ENCODE measurements at regions not wholly inside any gene's neighbourhood (a gene's known extent, or its start where the extent isn't known, plus 50 kb on each side); places are given as distances from the start of the nearest gene placed in this dataset.

- H3K9me3 ChIP-seq (ENCODE audit: low read depth), result no peaks in the 10 kb centered on the region
- no peaks in the 10 kb centered on the region for H3K4me1 ChIP-seq (ENCODE audit: insufficient read depth)
- 97% methylated on average over 3 of the region's 3 CpGs for WGBS (ENCODE audit: low lambda C conversion rate, missing lambda C conversion rate)
- H3K79me2 ChIP-seq, result no peaks in the 10 kb centered on the region
- H3K9me2 ChIP-seq (replicated peaks; ENCODE audit: insufficient read depth), result no peaks in the 10 kb centered on the region
- no peak overlapping the region for H3K27ac ChIP-seq
- no peak for DNase-seq (ENCODE audit: low spot score)
- no peaks in the 10 kb centered on the region for H3K27me3 ChIP-seq
- H3K36me3 ChIP-seq (replicated peaks; ENCODE audit: insufficient read depth, low read depth), result no peaks in the 10 kb centered on the region
- TF ChIP-seq EZH2 (IDR thresholded peaks at IDR 0.05; ENCODE audit: borderline replicate concordance) (no peak), EZH2phosphoT487 (IDR thresholded peaks at IDR 0.05; ENCODE audit: low read depth, severe bottlenecking, unreplicated experiment) (no peak), CTCF (IDR thresholded peaks at IDR 0.05; ENCODE audit: poor library complexity) (no peak)
- no peak overlapping the region for H2AFZ ChIP-seq
- H3K4me2 ChIP-seq, result no peak overlapping the region
- no peaks in the 10 kb centered on the region for H4K20me1 ChIP-seq (ENCODE audit: insufficient read depth, poor library complexity, severe bottlenecking)
- no peak overlapping the region for H3K4me3 ChIP-seq
Measured at GRCh38 chr13:57935965-57936364, 304.4 kb downstream of the PCDH17 start.

GRCh38 chr13:57946361-57946760 lies 314.8 kb downstream of the PCDH17 start:
- no peaks in the 10 kb centered on the region for H3K4me1 ChIP-seq (ENCODE audit: insufficient read depth)
- no peaks in the 10 kb centered on the region for H4K20me1 ChIP-seq (ENCODE audit: insufficient read depth, poor library complexity, severe bottlenecking)
- H3K9me3 ChIP-seq (ENCODE audit: low read depth), result no peaks in the 10 kb centered on the region
- H3K36me3 ChIP-seq (replicated peaks; ENCODE audit: insufficient read depth, low read depth), result no peaks in the 10 kb centered on the region
- H3K79me2 ChIP-seq, result no peaks in the 10 kb centered on the region
- no peak overlapping the region for H3K4me2 ChIP-seq
- no peak overlapping the region for H2AFZ ChIP-seq
- no peaks in the 10 kb centered on the region for H3K9me2 ChIP-seq (replicated peaks; ENCODE audit: insufficient read depth)
- DNase-seq (ENCODE audit: low spot score), result no peak
- no peak overlapping the region for H3K27ac ChIP-seq
- no peak overlapping the region for H3K4me3 ChIP-seq
- 45% methylated on average over 1 of the region's 1 CpG for WGBS (ENCODE audit: low lambda C conversion rate, missing lambda C conversion rate)
- TF ChIP-seq EZH2 (IDR thresholded peaks at IDR 0.05; ENCODE audit: borderline replicate concordance), result no peak
- no peak for TF ChIP-seq EZH2phosphoT487 (IDR thresholded peaks at IDR 0.05; ENCODE audit: low read depth, severe bottlenecking, unreplicated experiment)
- TF ChIP-seq CTCF (IDR thresholded peaks at IDR 0.05; ENCODE audit: poor library complexity), result no peak
- no peaks in the 10 kb centered on the region for H3K27me3 ChIP-seq

- TF ChIP-seq CTCF (IDR thresholded peaks at IDR 0.05; ENCODE audit: poor library complexity) (no peak), EZH2 (IDR thresholded peaks at IDR 0.05; ENCODE audit: borderline replicate concordance) (no peak), EZH2phosphoT487 (IDR thresholded peaks at IDR 0.05; ENCODE audit: low read depth, severe bottlenecking, unreplicated experiment) (no peak)
- Histone ChIP-seq H3K36me3 (replicated peaks; ENCODE audit: insufficient read depth, low read depth) (no peaks in the 10 kb centered on the region), H3K9me3 (ENCODE audit: low read depth) (no peaks in the 10 kb centered on the region), H3K79me2 (no peaks in the 10 kb centered on the region), H3K4me2 (no peak overlapping the region), H2AFZ (no peak overlapping the region), H3K4me1 (ENCODE audit: insufficient read depth) (no peaks in the 10 kb centered on the region), H3K9me2 (replicated peaks; ENCODE audit: insufficient read depth) (no peaks in the 10 kb centered on the region), H3K4me3 (no peak overlapping the region), H3K27me3 (no peaks in the 10 kb centered on the region), H3K27ac (no peak overlapping the region), H4K20me1 (ENCODE audit: insufficient read depth, poor library complexity, severe bottlenecking) (no peaks in the 10 kb centered on the region)
- DNase-seq (ENCODE audit: low spot score), result no peak
- WGBS (ENCODE audit: low lambda C conversion rate, missing lambda C conversion rate), result 92% methylated on average over 3 of the region's 3 CpGs
Measured at GRCh38 chr13:57948884-57949283, 317.3 kb downstream of the PCDH17 start.

DNA sequence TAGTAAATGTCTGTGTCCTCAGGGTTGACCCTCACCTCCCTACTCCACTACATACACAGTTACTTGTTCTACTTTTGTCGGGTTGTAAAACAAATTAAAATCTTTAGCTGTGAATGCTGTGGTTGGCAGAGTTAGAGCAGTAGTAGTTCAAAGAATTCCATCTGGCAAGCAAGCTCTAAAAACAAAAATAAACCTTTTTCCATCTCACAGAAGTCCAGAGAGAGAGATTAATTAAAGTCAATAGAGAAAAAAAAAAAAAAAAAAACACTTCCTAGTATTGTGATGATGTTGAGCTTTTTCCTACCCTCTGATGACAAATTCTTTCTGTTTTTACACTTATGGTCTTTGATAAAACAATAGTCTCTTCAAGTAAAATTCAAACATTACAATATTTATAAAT lies 338.4 kb downstream of the PCDH17 start:
- no peaks in the 10 kb centered on the region for H3K27me3 ChIP-seq
- H3K9me3 ChIP-seq (ENCODE audit: low read depth), result no peaks in the 10 kb centered on the region
- no peak overlapping the region for H2AFZ ChIP-seq
- no peak for DNase-seq (ENCODE audit: low spot score)
- no peaks in the 10 kb centered on the region for H3K79me2 ChIP-seq
- no peaks in the 10 kb centered on the region for H4K20me1 ChIP-seq (ENCODE audit: insufficient read depth, poor library complexity, severe bottlenecking)
- no peak overlapping the region for H3K4me2 ChIP-seq
- WGBS (ENCODE audit: low lambda C conversion rate, missing lambda C conversion rate), result 89% methylated on average over 1 of the region's 1 CpG
- H3K36me3 ChIP-seq (replicated peaks; ENCODE audit: insufficient read depth, low read depth), result no peaks in the 10 kb centered on the region
- no peaks in the 10 kb centered on the region for H3K4me1 ChIP-seq (ENCODE audit: insufficient read depth)
- H3K9me2 ChIP-seq (replicated peaks; ENCODE audit: insufficient read depth), result no peaks in the 10 kb centered on the region
- TF ChIP-seq CTCF (IDR thresholded peaks at IDR 0.05; ENCODE audit: poor library complexity) (no peak), EZH2 (IDR thresholded peaks at IDR 0.05; ENCODE audit: borderline replicate concordance) (no peak), EZH2phosphoT487 (IDR thresholded peaks at IDR 0.05; ENCODE audit: low read depth, severe bottlenecking, unreplicated experiment) (no peak)
- H3K4me3 ChIP-seq, result no peak overlapping the region
- H3K27ac ChIP-seq, result no peak overlapping the region

Data from hepatocyte (in vitro differentiated cells).